Aorta (tissue), 5 donors: ENCODE measurements at regions not wholly inside any gene's neighbourhood (a gene's known extent, or its start where the extent isn't known, plus 50 kb on each side); places are given as distances from the start of the nearest gene placed in this dataset.

ENCODE experiments used
- ATAC-seq: fragments of 200-7000 bp; cut with Tn5 transposase; one replicate; pipeline ENCODE4 v1.9.1; 2022; ENCODE audit warnings: moderate library complexity; ENCODE audit not compliant: low FRiP score
- DNase-seq, 2 donors: peaks; one replicate each; pipeline ENCODE4 v3.0.0-alpha.2; 2020
- H3K27ac ChIP-seq, 2 donors: one replicate each; pipeline ENCODE4 v1.5.1; 2013; ENCODE audit warnings: low read length in 2 of 2, mild to moderate bottlenecking in 2 of 2, moderate library complexity in 2 of 2, control low read depth in 1 of 2, inconsistent platforms in 1 of 2, low read depth in 1 of 2
- H3K27me3 ChIP-seq, 2 donors: one replicate each; pipeline ENCODE4 v1.6.1; 2013; ENCODE audit warnings: control low read depth in 1 of 2, low read length in 1 of 2, mild to moderate bottlenecking in 1 of 2, moderate library complexity in 1 of 2; ENCODE audit not compliant: insufficient read depth in 2 of 2, control insufficient read depth in 1 of 2
- H3K36me3 ChIP-seq, 2 donors: one replicate each; pipeline ENCODE4 v1.6.1; 2013; ENCODE audit warnings: control low read depth in 1 of 2, low read length in 1 of 2, mild to moderate bottlenecking in 1 of 2; ENCODE audit not compliant: insufficient read depth in 2 of 2, control insufficient read depth in 1 of 2
- H3K4me1 ChIP-seq, 2 donors: one replicate each; pipeline ENCODE4 v1.6.1; 2013; ENCODE audit warnings: low read length in 2 of 2, control low read depth in 1 of 2, mild to moderate bottlenecking in 1 of 2, moderate library complexity in 1 of 2; ENCODE audit not compliant: insufficient read depth in 2 of 2, control insufficient read depth in 1 of 2
- H3K4me3 ChIP-seq, 2 donors: one replicate each; pipeline ENCODE4 v1.5.1; 2013; ENCODE audit warnings: low read length in 2 of 2, control low read depth in 1 of 2, mild to moderate bottlenecking in 1 of 2
- H3K9me3 ChIP-seq: one replicate; pipeline ENCODE4 v1.6.1; 2013; ENCODE audit warnings: mild to moderate bottlenecking, low read length; ENCODE audit not compliant: control insufficient read depth
- WGBS, 2 donors: extraction: QIAGEN DNeasy Blood & Tissue Kit; methylation state at CpG; one replicate each; pipeline ENCODE4 v1.1.7; 2013; 5-methylcytosine and 5-hydroxymethylcytosine counted together
- intact Hi-C, 2 donors: fragments of 100-400 bp; cut with DNase I; formaldehyde crosslinking; loops; one replicate each; pipeline versions ENCODE4 v1.14.2 to v1.15.0; 2022
- donor health status: healthy with polysubstance abuse.
- donor health status: Bipolar disorder and iron deficiency.
- donor health status: DM: no; HTN: no; CAD: no.
- donor health status: DM: no; HTN: no; CAD: no.
- donor health status: DM: yes; HTN: yes; CAD: no.

GRCh38 chr6:165205632-165206031 is 103.8 kb downstream of the C6orf118 start:
- no peak for ATAC-seq
- no peaks in the 10 kb centered on the region for H3K9me3 ChIP-seq
- H3K27ac ChIP-seq: no peak overlapping the region
- intact Hi-C loops: no loop called here
- WGBS, 2 donors: 80 to 91% methylated on average over 2 of the region's 2 CpGs
- no peak overlapping the region for H3K4me3 ChIP-seq
- DNase-seq: no peak
- no peaks in the 10 kb centered on the region for H3K4me1 ChIP-seq
- H3K36me3 ChIP-seq: no peaks in the 10 kb centered on the region
- H3K27me3 ChIP-seq: no peaks in the 10 kb centered on the region

GRCh38 chr6:165204807-165205545 is 104.4 kb downstream of the C6orf118 start:
- ATAC-seq: no peak
- H3K9me3 ChIP-seq: no peaks in the 10 kb centered on the region
- H3K4me1 ChIP-seq: no peaks in the 10 kb centered on the region
- H3K4me3 ChIP-seq: no peak overlapping the region
- H3K27me3 ChIP-seq: no peaks in the 10 kb centered on the region
- intact Hi-C loops: no loop called here
- no peaks in the 10 kb centered on the region for H3K36me3 ChIP-seq
- H3K27ac ChIP-seq: no peak overlapping the region
- 74 to 88% methylated on average over 2 of the region's 2 CpGs for WGBS, 2 donors
- DNase-seq: no peak

- Histone ChIP-seq H3K4me1 (no peaks in the 10 kb centered on the region), H3K27me3 (no peaks in the 10 kb centered on the region), H3K4me3 (no peak overlapping the region), H3K9me3 (peaks cover 7% of the 10 kb centered on the region), H3K27ac (no peak overlapping the region), H3K36me3 (no peaks in the 10 kb centered on the region)
- ATAC-seq: no peak
- WGBS, 2 donors: 68 to 73% methylated on average over 1 of the region's 1 CpG
- intact Hi-C loops: no loop called here
- DNase-seq: no peak
Observed at GRCh38 chr6:165200178-165200577, 109.2 kb downstream of the C6orf118 start.

GRCh38 chr6:165191461-165191860 is 117.9 kb downstream of the C6orf118 start:
- DNase-seq (no peak), ATAC-seq (no peak)
- intact Hi-C loops: no loop called here
- no peak overlapping the region for H3K27ac ChIP-seq
- no peak overlapping the region for H3K4me3 ChIP-seq
- no peaks in the 10 kb centered on the region for H3K4me1 ChIP-seq
- H3K36me3 ChIP-seq: no peaks in the 10 kb centered on the region
- H3K27me3 ChIP-seq: no peaks in the 10 kb centered on the region
- WGBS, 2 donors: 71 to 80% methylated on average over 2 of the region's 2 CpGs
- H3K9me3 ChIP-seq: peaks cover 5% of the 10 kb centered on the region

GRCh38 chr6:165186441-165187205 is 122.8 kb downstream of the C6orf118 start:
- Histone ChIP-seq H3K4me3 (no peak overlapping the region), H3K9me3 (no peaks in the 10 kb centered on the region), H3K27ac (no peak overlapping the region), H3K27me3 (no peaks in the 10 kb centered on the region), H3K36me3 (no peaks in the 10 kb centered on the region), H3K4me1 (no peaks in the 10 kb centered on the region)
- no peak for ATAC-seq
- intact Hi-C loops: no loop called here
- 71 to 77% methylated on average over 10 of the region's 10 CpGs for WGBS, 2 donors
- DNase-seq: no peak

GRCh38 chr6:165186041-165186440 is 123.4 kb downstream of the C6orf118 start:
- no peak overlapping the region for H3K4me3 ChIP-seq
- no peaks in the 10 kb centered on the region for H3K4me1 ChIP-seq
- no peak for DNase-seq
- ATAC-seq: no peak
- H3K9me3 ChIP-seq: no peaks in the 10 kb centered on the region
- no peaks in the 10 kb centered on the region for H3K27me3 ChIP-seq
- H3K36me3 ChIP-seq: no peaks in the 10 kb centered on the region
- no peak overlapping the region for H3K27ac ChIP-seq
- WGBS, 2 donors: 74 to 75% methylated on average over 7 of the region's 7 CpGs
- intact Hi-C loops: no loop called here

- Histone ChIP-seq H3K4me3 (no peak overlapping the region), H3K9me3 (no peaks in the 10 kb centered on the region), H3K27me3 (no peaks in the 10 kb centered on the region), H3K27ac (no peak overlapping the region), H3K36me3 (no peaks in the 10 kb centered on the region), H3K4me1 (no peaks in the 10 kb centered on the region)
- 68 to 73% methylated on average over 11 of the region's 11 CpGs for WGBS, 2 donors
- intact Hi-C loops: no loop called here
- DNase-seq (no peak), ATAC-seq (no peak)
Observed at GRCh38 chr6:165184192-165184979, 125.0 kb downstream of the C6orf118 start.

GRCh38 chr6:165183496-165184140 is 125.8 kb downstream of the C6orf118 start:
- ATAC-seq: no peak
- intact Hi-C loops: no loop called here

More at GRCh38 chr6:165183496-165184140, 125.8 kb downstream of the C6orf118 start:
- Histone ChIP-seq H3K9me3 (no peaks in the 10 kb centered on the region), H3K36me3 (no peaks in the 10 kb centered on the region), H3K4me1 (no peaks in the 10 kb centered on the region), H3K4me3 (no peak overlapping the region), H3K27ac (no peak overlapping the region), H3K27me3 (no peaks in the 10 kb centered on the region)
- WGBS, 2 donors: 73 to 77% methylated on average over 5 of the region's 5 CpGs
- no peak for DNase-seq
